ENCODE measurements at regions not wholly inside any gene's neighbourhood (a gene's known extent, or its start where the extent isn't known, plus 50 kb on each side); places are given as distances from the start of the nearest gene placed in this dataset.

DNA sequence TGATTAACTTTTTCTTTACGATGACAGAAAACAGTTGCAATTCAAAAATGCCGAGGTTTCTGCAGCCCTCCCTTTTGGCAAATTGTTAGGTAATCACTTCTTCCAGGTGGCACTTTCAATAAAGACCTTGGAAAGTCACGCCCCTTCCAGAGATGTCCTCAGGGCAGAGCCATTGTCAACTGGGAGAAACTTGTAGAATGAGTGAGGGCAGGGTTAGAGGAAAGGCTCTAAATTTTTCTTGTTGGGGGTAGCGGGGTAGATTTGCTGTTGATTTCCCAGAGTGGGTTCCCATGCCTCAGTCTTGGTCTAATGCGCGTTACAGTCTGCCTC, 421.1 kb downstream of the FGF9 start:
- no CpG with 5 or more reads among the region's 6 CpGs for WGBS, 2 experiments (ENCODE audit: extremely low coverage in 2 of 2, insufficient read length in 1 of 2)
- Histone ChIP-seq H3K9ac (ENCODE audit: low read depth, low read length) (0 out of 2 replicates have a peak overlapping the region, but pooled peaks have one; percentile 31), H3K36me3 (ENCODE audit: control insufficient read depth, insufficient read depth, low read length) (no peaks in the 10 kb centered on the region), H2AK5ac (ENCODE audit: low read depth, low read length) (peak overlapping the region; percentile 78), H3K4me1 (ENCODE audit: control insufficient read depth, insufficient read depth, low read length) (peaks cover 21% of the 10 kb centered on the region), H3K79me1 (ENCODE audit: low read depth in 1 of 2, low read length in 2 of 2) (no peaks in the 10 kb centered on the region), H3K9me3 (ENCODE audit: control insufficient read depth, insufficient read depth, low read length) (peaks cover 2% of the 10 kb centered on the region; the same call in 1 of the 2 replicates), H4K91ac (ENCODE audit: insufficient read depth, low read depth, low read length) (peak overlapping the region; percentile 91), H3K4ac (ENCODE audit: low read depth, low read length) (peak overlapping the region; percentile 95), H3K9me1 (ENCODE audit: insufficient read depth, low read length) (peaks cover 18% of the 10 kb centered on the region), H3K18ac (ENCODE audit: low read depth, low read length) (peak overlapping the region; percentile 96), H4K5ac (ENCODE audit: low read depth, low read length) (peak overlapping the region; percentile 31), H2BK15ac (ENCODE audit: low read depth, low read length) (peak overlapping the region; percentile 31; the same call in 2 of the 3 replicates), H3K4me2 (ENCODE audit: low read depth, low read length) (peak overlapping the region; percentile 24), H3K56ac (ENCODE audit: extremely low read depth, insufficient read depth, low read length) (peak overlapping the region; percentile 86; the same call in 1 of the 2 replicates), H3K27me3 (ENCODE audit: control insufficient read depth, insufficient read depth, low read length) (peaks cover 2% of the 10 kb centered on the region), H3K14ac (replicated peaks; ENCODE audit: low read depth, low read length) (peak overlapping the region; percentile 76), H2BK5ac (ENCODE audit: low read depth, low read length, poor library complexity, severe bottlenecking) (peak overlapping the region; percentile 84), H3K4me3 (ENCODE audit: insufficient read depth, low read depth, low read length) (no peak overlapping the region), H2BK20ac (ENCODE audit: low read depth, low read length) (peak overlapping the region; percentile 81), H3K23ac (ENCODE audit: low read depth, low read length) (peak overlapping the region; percentile 73), H2BK120ac (ENCODE audit: low read depth, low read length) (peak overlapping the region; percentile 99), H2AFZ (replicated peaks; ENCODE audit: low read length, poor library complexity) (no peak overlapping the region), H4K8ac (ENCODE audit: low read depth in 2 of 2, low read length in 2 of 2) (peak overlapping the region; percentile 56 to 85; a peak in 3 of 4 replicates), H3K27ac (ENCODE audit: insufficient read depth, low read length) (peak overlapping the region; percentile 38; the same call in 1 of the 2 replicates), H2AK9ac (replicated peaks; ENCODE audit: low read depth, low read length, poor library complexity) (peak overlapping the region; percentile 35), H4K20me1 (ENCODE audit: insufficient read depth, low read length) (no peaks in the 10 kb centered on the region)
- intact Hi-C loops (cut with micrococcal nuclease) (loop anchor here (5.0 kb wide), 2 partner anchors 80 to 120 kb away; no protein-coding TSS in a partner anchor), in situ Hi-C loops (cut with MboI; ENCODE audit: low sequenced_read_pairs) (no loop called here), dilution Hi-C loops (cut with HindIII; ENCODE audit: low sequenced_read_pairs, unreplicated experiment) (no loop called here)
- ChIA-PET CTCF (no interaction called here), POLR2A (ENCODE audit: unreplicated experiment) (no interaction called here)
- ATAC-seq (ENCODE audit: low read depth): no peak
- DNase-seq: no peak
- BruUV-seq (replicated peaks): no TSS peak
- TF ChIP-seq CHD1 (IDR thresholded peaks at IDR 0.05; ENCODE audit: low read depth, low read length) (no peak), POLR2A (IDR thresholded peaks at IDR 0.05; ENCODE audit: low read depth, low read length) (no peak), SMC3 (IDR thresholded peaks at IDR 0.05; ENCODE audit: low read depth, low read length) (no peak), FOS (IDR thresholded peaks at IDR 0.05; ENCODE audit: low read depth, low read length) (no peak), NFE2L2 (IDR thresholded peaks at IDR 0.05; ENCODE audit: low read depth, low read length) (no peak), MAFK (IDR thresholded peaks at IDR 0.05; ENCODE audit: low read depth, low read length) (no peak), RCOR1 (IDR thresholded peaks at IDR 0.05; ENCODE audit: insufficient replicate concordance, low read length) (no peak), RAD21 (IDR thresholded peaks at IDR 0.05; ENCODE audit: low read length) (no peak), CEBPB (IDR thresholded peaks at IDR 0.05; ENCODE audit: low read depth, low read length) (no peak), MXI1 (IDR thresholded peaks at IDR 0.05; ENCODE audit: borderline replicate concordance, low read depth, low read length) (no peak), RFX5 (IDR thresholded peaks at IDR 0.05; ENCODE audit: low read depth, low read length) (no peak), MAZ (IDR thresholded peaks at IDR 0.05; ENCODE audit: borderline replicate concordance, low read depth, low read length) (no peak)
- TF ChIP-seq, protein P1, sequence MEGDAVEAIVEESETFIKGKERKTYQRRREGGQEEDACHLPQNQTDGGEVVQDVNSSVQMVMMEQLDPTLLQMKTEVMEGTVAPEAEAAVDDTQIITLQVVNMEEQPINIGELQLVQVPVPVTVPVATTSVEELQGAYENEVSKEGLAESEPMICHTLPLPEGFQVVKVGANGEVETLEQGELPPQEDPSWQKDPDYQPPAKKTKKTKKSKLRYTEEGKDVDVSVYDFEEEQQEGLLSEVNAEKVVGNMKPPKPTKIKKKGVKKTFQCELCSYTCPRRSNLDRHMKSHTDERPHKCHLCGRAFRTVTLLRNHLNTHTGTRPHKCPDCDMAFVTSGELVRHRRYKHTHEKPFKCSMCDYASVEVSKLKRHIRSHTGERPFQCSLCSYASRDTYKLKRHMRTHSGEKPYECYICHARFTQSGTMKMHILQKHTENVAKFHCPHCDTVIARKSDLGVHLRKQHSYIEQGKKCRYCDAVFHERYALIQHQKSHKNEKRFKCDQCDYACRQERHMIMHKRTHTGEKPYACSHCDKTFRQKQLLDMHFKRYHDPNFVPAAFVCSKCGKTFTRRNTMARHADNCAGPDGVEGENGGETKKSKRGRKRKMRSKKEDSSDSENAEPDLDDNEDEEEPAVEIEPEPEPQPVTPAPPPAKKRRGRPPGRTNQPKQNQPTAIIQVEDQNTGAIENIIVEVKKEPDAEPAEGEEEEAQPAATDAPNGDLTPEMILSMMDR (conservative IDR thresholded peaks at IDR 0.05; ENCODE audit: low read depth, low read length): no peak
- TF ChIP-seq, protein P2, sequence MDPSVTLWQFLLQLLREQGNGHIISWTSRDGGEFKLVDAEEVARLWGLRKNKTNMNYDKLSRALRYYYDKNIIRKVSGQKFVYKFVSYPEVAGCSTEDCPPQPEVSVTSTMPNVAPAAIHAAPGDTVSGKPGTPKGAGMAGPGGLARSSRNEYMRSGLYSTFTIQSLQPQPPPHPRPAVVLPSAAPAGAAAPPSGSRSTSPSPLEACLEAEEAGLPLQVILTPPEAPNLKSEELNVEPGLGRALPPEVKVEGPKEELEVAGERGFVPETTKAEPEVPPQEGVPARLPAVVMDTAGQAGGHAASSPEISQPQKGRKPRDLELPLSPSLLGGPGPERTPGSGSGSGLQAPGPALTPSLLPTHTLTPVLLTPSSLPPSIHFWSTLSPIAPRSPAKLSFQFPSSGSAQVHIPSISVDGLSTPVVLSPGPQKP (IDR thresholded peaks at IDR 0.05; ENCODE audit: borderline replicate concordance, low read depth, low read length): no peak
